Spleen (tissue), 11 donors: ENCODE measurements at regions not wholly inside any gene's neighbourhood (a gene's known extent, or its start where the extent isn't known, plus 50 kb on each side); places are given as distances from the start of the nearest gene placed in this dataset.

Source experiments
- DNase-seq: peaks from one replicate; pipeline ENCODE4 v3.0.0-alpha.2; 2020
- H3K27ac ChIP-seq, 8 donors: fragments of 200-600 bp; sonication (generic) in 7 of 8; 1 replicate in 4 of 8; 2 replicates in 4 of 8; pipeline versions ENCODE4 v1.5.0 to v1.8.0; 2016 to 2021; ENCODE audit warnings: inconsistent platforms in 4 of 8, mild to moderate bottlenecking in 4 of 8, moderate library complexity in 1 of 8
- H3K27me3 ChIP-seq, 7 donors: fragments of 200-600 bp; sonication (generic) in 6 of 7; replicated peaks in 1 of 7; 1 replicate in 4 of 7; 2 replicates in 3 of 7; pipeline versions ENCODE4 v1.5.0 to v1.8.0; 2016 to 2021; ENCODE audit warnings: inconsistent platforms in 3 of 7, mild to moderate bottlenecking in 1 of 7
- H3K36me3 ChIP-seq, 6 donors: fragments of 200-600 bp; sonication (generic) in 5 of 6; 1 replicate in 4 of 6; 2 replicates in 2 of 6; pipeline versions ENCODE4 v1.5.0 to v1.8.0; 2016 to 2021; ENCODE audit warnings: inconsistent platforms in 2 of 6
- H3K4me1 ChIP-seq, 6 donors: fragments of 200-600 bp; sonication (generic) in 5 of 6; 1 replicate in 3 of 6; 2 replicates in 3 of 6; pipeline versions ENCODE4 v1.5.0 to v1.8.0; 2016 to 2021; ENCODE audit warnings: inconsistent platforms in 3 of 6
- H3K4me3 ChIP-seq, 8 donors: fragments of 200-600 bp; sonication (generic) in 7 of 8; 1 replicate in 4 of 8; 2 replicates in 4 of 8; pipeline versions ENCODE4 v1.5.0 to v1.8.0; 2016 to 2021; ENCODE audit warnings: inconsistent platforms in 4 of 8, mild to moderate bottlenecking in 4 of 8, moderate library complexity in 2 of 8
- H3K9me3 ChIP-seq, 8 donors: fragments of 200-600 bp; sonication (generic) in 7 of 8; 1 replicate in 4 of 8; 2 replicates in 4 of 8; pipeline versions ENCODE4 v1.5.0 to v1.8.0; 2016 to 2021; ENCODE audit warnings: inconsistent platforms in 4 of 8
- CTCF ChIP-seq, 11 experiments: fragments of 200-600 bp in 7 of 11; fragments of 450-650 bp in 4 of 11; sonication (generic) in 4 of 11; IDR thresholded peaks in 8 of 11; conservative IDR thresholded peaks in 3 of 11; 1 replicate in 7 of 11; 2 replicates in 4 of 11; pipeline versions ENCODE4 v1.4.0 to v1.8.0; 2016 to 2021; ENCODE audit warnings: antibody characterized with exemption in 11 of 11, inconsistent platforms in 4 of 11, mild to moderate bottlenecking in 1 of 11
- POLR2A ChIP-seq, 3 donors: fragments of 450-650 bp; IDR thresholded peaks; one replicate each; pipeline ENCODE4 v1.5.1; 2017; ENCODE audit warnings: antibody characterized with exemption in 3 of 3, mild to moderate bottlenecking in 1 of 3
- POLR2AphosphoS5 ChIP-seq, 3 donors: sonication (generic); formaldehyde crosslinking; IDR thresholded peaks; one replicate each; pipeline ENCODE4 v1.5.1; 2017; ENCODE audit warnings: antibody characterized with exemption in 3 of 3
- WGBS, 5 donors: extraction: QIAGEN DNeasy Blood & Tissue Kit in 3 of 5; methylation state at CpG; one replicate each; pipeline versions ENCODE4 v1.1.5 to v1.1.7; 2013 to 2018; 5-methylcytosine and 5-hydroxymethylcytosine counted together
- intact Hi-C: fragments of 100-400 bp; cut with DNase I; formaldehyde crosslinking; loops from one replicate; pipeline ENCODE4 v1.15.0; 2023; ENCODE audit warnings: low total_unique reads
- donor health status: healthy with polysubstance abuse.
- donor health status: DM: no; HTN: no; CAD: no; lungs with moderate emphysema.
- donor health status: DM: no; HTN: no; CAD: no.
- donor health status: Bipolar disorder and iron deficiency.
- donor health status: healthy.
- donor health status: DM: no; HTN: no; CAD: no.
- donor health status: DM: yes; HTN: yes; CAD: no.

DNA sequence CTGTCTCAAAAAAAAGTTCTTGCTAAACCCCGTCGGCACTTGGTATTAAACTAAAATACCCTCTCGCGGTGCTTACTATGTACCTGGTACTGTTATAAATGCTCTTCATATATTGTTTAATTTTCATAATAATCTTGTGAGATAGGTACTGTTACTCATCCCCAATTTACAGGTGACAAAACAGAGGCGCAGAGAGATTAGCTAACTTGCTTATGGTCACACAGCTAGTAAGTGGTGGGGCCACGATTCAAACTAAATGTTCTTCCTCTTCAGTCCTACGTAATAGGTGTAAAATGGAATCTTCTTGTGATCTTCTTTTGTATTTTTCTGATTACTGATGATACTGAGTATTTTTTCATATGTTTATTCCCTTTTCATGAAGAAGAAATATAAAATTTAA is 51.3 kb downstream of the TET3 start:
- intact Hi-C loops = no loop called here
- Histone ChIP-seq H3K36me3 (no peaks in the 10 kb centered on the region), H3K4me1 (peaks cover 34 to 97% (median 71%) of the 10 kb centered on the region in 6 donors), H3K27ac (peak overlapping the region in 7 of 8 donors; percentile 22 to 88 (median 74)), H3K27me3 (no peaks in the 10 kb centered on the region), H3K9me3 (no peaks in the 10 kb centered on the region), H3K4me3 (no peak overlapping the region)
- no peak for DNase-seq
- TF ChIP-seq CTCF (IDR thresholded peaks at IDR 0.05 in 8 of 11, conservative IDR thresholded peaks at IDR 0.05 in 3 of 11) (no peak), POLR2A (IDR thresholded peaks at IDR 0.05) (no peak), POLR2AphosphoS5 (IDR thresholded peaks at IDR 0.05) (no peak)
- WGBS, 5 donors = 86 to 92% (median 91%) methylated on average over 7 of the region's 7 CpGs

- Histone ChIP-seq H3K9me3 (no peaks in the 10 kb centered on the region), H3K4me1 (peaks cover 29 to 97% (median 71%) of the 10 kb centered on the region in 6 donors), H3K4me3 (peak overlapping the region in 1 of 8 donors; percentile 22), H3K36me3 (no peaks in the 10 kb centered on the region), H3K27me3 (no peaks in the 10 kb centered on the region), H3K27ac (peak overlapping the region; percentile 28 to 88 (median 72))
- 41 to 62% (median 51%) methylated on average over 4 of the region's 4 CpGs for WGBS, 5 donors
- intact Hi-C loops = no loop called here
- TF ChIP-seq POLR2AphosphoS5 (IDR thresholded peaks at IDR 0.05) = no peak
- no peak for TF ChIP-seq POLR2A (IDR thresholded peaks at IDR 0.05)
- TF ChIP-seq CTCF (IDR thresholded peaks at IDR 0.05 in 8 of 11, conservative IDR thresholded peaks at IDR 0.05 in 3 of 11) = no peak
- DNase-seq = no peak
Observed at GRCh38 chr2:74036450-74037195, 51.9 kb downstream of the TET3 start.

- DNase-seq = no peak
- no peaks in the 10 kb centered on the region for H3K27me3 ChIP-seq
- intact Hi-C loops = no loop called here
Observed at GRCh38 chr2:74037379-74037860, 52.7 kb downstream of the TET3 start.

More at GRCh38 chr2:74037379-74037860, 52.7 kb downstream of the TET3 start:
- peak overlapping the region; percentile 28 to 88 (median 72) for H3K27ac ChIP-seq
- TF ChIP-seq CTCF (IDR thresholded peaks at IDR 0.05 in 8 of 11, conservative IDR thresholded peaks at IDR 0.05 in 3 of 11) (no peak), POLR2A (IDR thresholded peaks at IDR 0.05) (no peak), POLR2AphosphoS5 (IDR thresholded peaks at IDR 0.05) (no peak)
- peak overlapping the region in 1 of 8 donors; percentile 22 for H3K4me3 ChIP-seq
- peaks cover 26 to 97% (median 64%) of the 10 kb centered on the region in 6 donors for H3K4me1 ChIP-seq
- WGBS, 5 donors = 31 to 53% (median 35%) methylated on average over 1 of the region's 1 CpG
- H3K9me3 ChIP-seq = no peaks in the 10 kb centered on the region
- H3K36me3 ChIP-seq = no peaks in the 10 kb centered on the region
